ENCODE measurements at regions not wholly inside any gene's neighbourhood (a gene's known extent, or its start where the extent isn't known, plus 50 kb on each side); places are given as distances from the start of the nearest gene placed in this dataset.
"Not testable (repeated sequence)": the region's sequence is repeated elsewhere in the genome, so short reads cannot be mapped to it uniquely, and the experiment has no call there.

DNA sequence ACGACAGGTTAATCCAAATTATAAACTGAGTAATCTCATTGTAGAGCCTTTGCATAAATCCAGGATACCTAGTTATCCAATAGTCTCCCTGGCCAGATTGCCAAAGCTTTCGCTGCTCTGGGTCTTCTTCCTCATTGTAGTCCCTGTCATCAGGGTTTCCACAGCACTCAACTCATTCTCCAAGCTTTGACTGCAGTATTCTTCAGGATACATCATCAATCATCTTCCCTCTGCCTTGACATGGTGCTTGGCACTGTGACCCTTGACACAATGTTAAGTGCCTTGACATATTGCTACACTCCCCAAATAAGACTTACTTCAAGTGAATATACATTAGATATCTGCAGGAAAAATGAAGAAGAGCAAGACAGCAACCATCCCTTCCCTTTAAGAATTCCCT lies 60.1 kb upstream of the RESF1 start:
- H3K27ac Mint-ChIP-seq: no peak overlapping the region
- H3K4me3 Mint-ChIP-seq: no peak overlapping the region
- H3K36me3 ChIP-seq (ENCODE audit: control insufficient read depth, insufficient read depth, low read length): no peaks in the 10 kb centered on the region
- H3K9me3 ChIP-seq (ENCODE audit: control insufficient read depth, low read length): peaks cover 8% of the 10 kb centered on the region
- H3K36me3 Mint-ChIP-seq (ENCODE audit: low read depth): no peaks in the 10 kb centered on the region
- DNase-seq: no peak
- H3K27me3 Mint-ChIP-seq (ENCODE audit: insufficient read depth): no peaks in the 10 kb centered on the region
- H3K9me3 Mint-ChIP-seq: peaks cover 46% of the 10 kb centered on the region
- H3K4me1 Mint-ChIP-seq: peaks cover 24% of the 10 kb centered on the region
- no peaks in the 10 kb centered on the region for H3K27me3 ChIP-seq (ENCODE audit: control insufficient read depth, insufficient read depth, low read length, poor library complexity, severe bottlenecking)
- TF ChIP-seq, protein P1, sequence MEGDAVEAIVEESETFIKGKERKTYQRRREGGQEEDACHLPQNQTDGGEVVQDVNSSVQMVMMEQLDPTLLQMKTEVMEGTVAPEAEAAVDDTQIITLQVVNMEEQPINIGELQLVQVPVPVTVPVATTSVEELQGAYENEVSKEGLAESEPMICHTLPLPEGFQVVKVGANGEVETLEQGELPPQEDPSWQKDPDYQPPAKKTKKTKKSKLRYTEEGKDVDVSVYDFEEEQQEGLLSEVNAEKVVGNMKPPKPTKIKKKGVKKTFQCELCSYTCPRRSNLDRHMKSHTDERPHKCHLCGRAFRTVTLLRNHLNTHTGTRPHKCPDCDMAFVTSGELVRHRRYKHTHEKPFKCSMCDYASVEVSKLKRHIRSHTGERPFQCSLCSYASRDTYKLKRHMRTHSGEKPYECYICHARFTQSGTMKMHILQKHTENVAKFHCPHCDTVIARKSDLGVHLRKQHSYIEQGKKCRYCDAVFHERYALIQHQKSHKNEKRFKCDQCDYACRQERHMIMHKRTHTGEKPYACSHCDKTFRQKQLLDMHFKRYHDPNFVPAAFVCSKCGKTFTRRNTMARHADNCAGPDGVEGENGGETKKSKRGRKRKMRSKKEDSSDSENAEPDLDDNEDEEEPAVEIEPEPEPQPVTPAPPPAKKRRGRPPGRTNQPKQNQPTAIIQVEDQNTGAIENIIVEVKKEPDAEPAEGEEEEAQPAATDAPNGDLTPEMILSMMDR (conservative IDR thresholded peaks at IDR 0.05): no peak
- H3K27ac ChIP-seq (ENCODE audit: low read depth, low read length): no peak overlapping the region
- WGBS, 2 experiments (ENCODE audit: insufficient coverage in 1 of 2, insufficient read length in 1 of 2): 79 to 91% methylated on average over 2 of the region's 2 CpGs
- no peak overlapping the region for H3K9ac ChIP-seq (ENCODE audit: extremely low read depth, low read length, poor library complexity, severe bottlenecking)
- H3K4me3 ChIP-seq (ENCODE audit: low read length): no peak overlapping the region
- H3K4me1 ChIP-seq (ENCODE audit: control insufficient read depth, insufficient read depth, low read length): no peaks in the 10 kb centered on the region

DNA sequence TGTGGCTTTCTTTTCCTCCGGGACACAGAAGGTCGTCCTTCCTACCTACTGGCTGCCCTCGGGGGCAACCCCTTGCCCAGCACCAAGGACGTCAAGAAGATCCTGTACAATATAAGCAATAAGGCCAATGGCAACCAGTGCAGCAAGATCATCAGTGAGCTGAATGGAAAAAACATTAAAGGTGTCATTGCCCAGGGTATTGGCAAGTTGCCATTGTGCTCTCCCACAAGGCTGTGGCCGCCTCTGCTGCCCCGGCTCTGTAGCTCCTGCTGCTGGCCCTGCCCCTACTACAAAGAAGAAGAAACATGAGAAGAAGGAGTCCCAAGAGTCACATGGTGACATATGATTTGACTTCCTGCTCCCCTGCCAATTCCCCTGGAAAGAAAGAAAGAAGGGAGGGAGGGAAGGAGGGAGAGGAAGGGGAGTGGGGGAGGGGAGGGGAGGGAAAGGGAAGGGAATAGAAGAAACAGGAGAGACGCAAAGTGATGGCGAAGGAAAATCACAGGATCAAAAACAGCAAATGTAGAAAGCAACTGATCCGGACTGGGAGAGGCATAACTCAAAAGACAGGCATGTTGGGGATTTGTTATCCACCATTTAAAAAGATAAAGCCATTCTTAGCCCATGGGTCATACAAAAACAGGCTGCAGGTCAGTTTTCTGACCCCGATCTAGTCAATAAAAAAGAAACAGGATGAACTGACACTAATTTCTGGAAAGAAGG lies 61.3 kb upstream of the RESF1 start:
- no peak overlapping the region for H3K9ac ChIP-seq (ENCODE audit: extremely low read depth, low read length, poor library complexity, severe bottlenecking)
- TF ChIP-seq, protein P1 (conservative IDR thresholded peaks at IDR 0.05): no peak
- H3K4me1 ChIP-seq (ENCODE audit: control insufficient read depth, insufficient read depth, low read length): no peaks in the 10 kb centered on the region
- Mint-ChIP-seq H3K27me3 (ENCODE audit: insufficient read depth) (no peaks in the 10 kb centered on the region), H3K4me1 (peaks cover 24% of the 10 kb centered on the region), H3K9me3 (peaks cover 47% of the 10 kb centered on the region), H3K36me3 (ENCODE audit: low read depth) (no peaks in the 10 kb centered on the region), H3K27ac (no peak overlapping the region), H3K4me3 (no peak overlapping the region)
- DNase-seq: peak; percentile 59
- no peak overlapping the region for H3K27ac ChIP-seq (ENCODE audit: low read depth, low read length)
- no peaks in the 10 kb centered on the region for H3K27me3 ChIP-seq (ENCODE audit: control insufficient read depth, insufficient read depth, low read length, poor library complexity, severe bottlenecking)
- H3K9me3 ChIP-seq (ENCODE audit: control insufficient read depth, low read length): peaks cover 14% of the 10 kb centered on the region
- H3K36me3 ChIP-seq (ENCODE audit: control insufficient read depth, insufficient read depth, low read length): no peaks in the 10 kb centered on the region
- H3K4me3 ChIP-seq (ENCODE audit: low read length): no peak overlapping the region
- WGBS, 2 experiments (ENCODE audit: insufficient coverage in 1 of 2, insufficient read length in 1 of 2): 79 to 83% methylated on average over 6 to 10 of the region's 10 CpGs

DNA sequence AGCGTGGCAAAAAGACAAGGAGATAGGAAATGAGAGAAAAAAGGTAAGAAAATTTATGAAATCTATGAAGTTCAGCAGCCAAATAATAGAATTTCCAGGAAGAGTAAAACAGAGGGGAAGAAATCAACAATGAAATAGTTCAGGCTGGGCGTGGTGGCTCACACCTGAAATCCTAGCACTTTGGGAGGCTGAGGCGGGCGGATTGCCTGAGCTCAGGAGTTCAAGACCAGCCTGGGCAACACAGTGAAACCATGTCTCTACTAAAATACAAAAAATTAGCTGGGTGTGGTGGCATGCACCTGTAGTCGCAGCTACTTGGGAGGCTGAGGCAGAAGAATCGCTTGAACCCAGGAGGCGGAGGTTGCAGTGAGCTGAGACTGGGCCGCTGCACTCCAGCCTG lies 62.1 kb upstream of the RESF1 start:
- not testable (repeated sequence) for H3K36me3 Mint-ChIP-seq (ENCODE audit: low read depth); H3K27ac Mint-ChIP-seq; H3K4me1 ChIP-seq (ENCODE audit: control insufficient read depth, insufficient read depth, low read length); DNase-seq; H3K4me3 ChIP-seq (ENCODE audit: low read length); H3K4me3 Mint-ChIP-seq; H3K27me3 Mint-ChIP-seq (ENCODE audit: insufficient read depth); H3K27ac ChIP-seq (ENCODE audit: low read depth, low read length); H3K9ac ChIP-seq (ENCODE audit: extremely low read depth, low read length, poor library complexity, severe bottlenecking); H3K27me3 ChIP-seq (ENCODE audit: control insufficient read depth, insufficient read depth, low read length, poor library complexity, severe bottlenecking); H3K36me3 ChIP-seq (ENCODE audit: control insufficient read depth, insufficient read depth, low read length)
- peaks cover 24% of the 10 kb centered on the region for H3K4me1 Mint-ChIP-seq
- H3K9me3 Mint-ChIP-seq: peaks cover 44% of the 10 kb centered on the region
- 94 to 100% methylated on average over 3 to 8 of the region's 8 CpGs for WGBS, 2 experiments (ENCODE audit: insufficient coverage in 1 of 2, insufficient read length in 1 of 2)
- H3K9me3 ChIP-seq (ENCODE audit: control insufficient read depth, low read length): peaks cover 15% of the 10 kb centered on the region
